ENCODE measurements at regions not wholly inside any gene's neighbourhood (a gene's known extent, or its start where the extent isn't known, plus 50 kb on each side); places are given as distances from the start of the nearest gene placed in this dataset.

GRCh38 chr6:134451529-134451928, 133.6 kb upstream of the SGK1 start:
- DNase-seq (ENCODE audit: low spot score): no peak
- TF ChIP-seq CTCF (IDR thresholded peaks at IDR 0.05): no peak
- ATAC-seq (ENCODE audit: low FRiP score): no peak

- ATAC-seq (ENCODE audit: low FRiP score) (no peak), DNase-seq (ENCODE audit: low spot score) (no peak)
- no peak for TF ChIP-seq CTCF (IDR thresholded peaks at IDR 0.05)
Observed at GRCh38 chr6:134449781-134450180, 131.9 kb upstream of the SGK1 start.

- ATAC-seq (ENCODE audit: low FRiP score) (no peak), DNase-seq (ENCODE audit: low spot score) (no peak)
- TF ChIP-seq CTCF (IDR thresholded peaks at IDR 0.05): no peak
Observed at GRCh38 chr6:134449004-134449403, 131.1 kb upstream of the SGK1 start.

GRCh38 chr6:134447883-134448387, 130.0 kb upstream of the SGK1 start:
- TF ChIP-seq CTCF (IDR thresholded peaks at IDR 0.05): no peak
- ATAC-seq (ENCODE audit: low FRiP score) (peak; percentile 31), DNase-seq (ENCODE audit: low spot score) (no peak)

GRCh38 chr6:134447423-134447822, 129.5 kb upstream of the SGK1 start:
- no peak for DNase-seq (ENCODE audit: low spot score)
- TF ChIP-seq CTCF (IDR thresholded peaks at IDR 0.05): no peak
- no peak for ATAC-seq (ENCODE audit: low FRiP score)

- no peak for TF ChIP-seq CTCF (IDR thresholded peaks at IDR 0.05)
- no peak for ATAC-seq (ENCODE audit: low FRiP score)
- no peak for DNase-seq (ENCODE audit: low spot score)
Observed at GRCh38 chr6:134446896-134447295, 129.0 kb upstream of the SGK1 start.

GRCh38 chr6:134446218-134446848, 128.4 kb upstream of the SGK1 start:
- ATAC-seq (ENCODE audit: low FRiP score): no peak
- DNase-seq (ENCODE audit: low spot score): no peak
- TF ChIP-seq CTCF (IDR thresholded peaks at IDR 0.05): no peak
